Stimulated activated effector memory CD8-positive, alpha-beta T cell treated with anti-CD3 and anti-CD28 coated beads, Interleukin-12 subunit alpha, Interleukin-12 subunit beta, amount 100 ng/mL, for 72 hours (primary cell): ENCODE measurements at regions not wholly inside any gene's neighbourhood (a gene's known extent, or its start where the extent isn't known, plus 50 kb on each side); places are given as distances from the start of the nearest gene placed in this dataset.
"Not testable (repeated sequence)": the region's sequence is repeated elsewhere in the genome, so short reads cannot be mapped to it uniquely, and the experiment has no call there.

Experiments
- ATAC-seq: fragments of 150-1000 bp; cut with Tn5 transposase; 2 replicates; pipeline ENCODE4 v1.10.0; 2021
- DNase-seq, 2 donors: peaks; one replicate each; pipeline ENCODE4 v3.0.0; 2021 to 2022; ENCODE audit warnings: low spot score in 2 of 2
- H3K27ac Mint-ChIP-seq: one replicate; pipeline ENCODE4 v1.8.0; 2022; ENCODE audit warnings: mild to moderate bottlenecking, mixed read lengths
- H3K36me3 Mint-ChIP-seq: one replicate; pipeline ENCODE4 v1.8.0; 2022; ENCODE audit warnings: mild to moderate bottlenecking, mixed read lengths
- H3K4me1 Mint-ChIP-seq: one replicate; pipeline ENCODE4 v1.8.0; 2022; ENCODE audit warnings: mixed read lengths
- H3K4me3 Mint-ChIP-seq: one replicate; pipeline ENCODE4 v1.8.0; 2022; ENCODE audit warnings: mild to moderate bottlenecking, mixed read lengths
- H3K9me3 Mint-ChIP-seq: one replicate; pipeline ENCODE4 v1.8.0; 2022; ENCODE audit warnings: mixed read lengths

- Mint-ChIP-seq H3K36me3 (no peaks in the 10 kb centered on the region), H3K27ac (no peak overlapping the region), H3K4me3 (no peak overlapping the region), H3K9me3 (peaks cover 7% of the 10 kb centered on the region), H3K4me1 (no peaks in the 10 kb centered on the region)
- no peak for ATAC-seq
- no peak for DNase-seq
Observed at GRCh38 chr12:97666263-97666662, 203.7 kb downstream of the RMST start.

- DNase-seq (no peak), ATAC-seq (no peak)
- Mint-ChIP-seq H3K4me3 (no peak overlapping the region), H3K36me3 (no peaks in the 10 kb centered on the region), H3K4me1 (no peaks in the 10 kb centered on the region), H3K27ac (no peak overlapping the region), H3K9me3 (peaks cover 11% of the 10 kb centered on the region)
Observed at GRCh38 chr12:97672870-97673269, 210.3 kb downstream of the RMST start.

- DNase-seq: no peak
- Mint-ChIP-seq H3K9me3 (peaks cover 6% of the 10 kb centered on the region), H3K4me3 (no peak overlapping the region), H3K36me3 (no peaks in the 10 kb centered on the region), H3K27ac (no peak overlapping the region), H3K4me1 (no peaks in the 10 kb centered on the region)
- ATAC-seq: no peak
Observed at GRCh38 chr12:97680751-97681150, 218.1 kb downstream of the RMST start.

GRCh38 chr12:97681612-97682504 is 219.3 kb downstream of the RMST start:
- H3K27ac Mint-ChIP-seq: no peak overlapping the region
- DNase-seq: no peak
- H3K9me3 Mint-ChIP-seq: peaks cover 3% of the 10 kb centered on the region
- no peaks in the 10 kb centered on the region for H3K4me1 Mint-ChIP-seq
- peak; percentile 89 for ATAC-seq
- H3K4me3 Mint-ChIP-seq: no peak overlapping the region
- H3K36me3 Mint-ChIP-seq: no peaks in the 10 kb centered on the region

- peaks cover 7% of the 10 kb centered on the region for H3K9me3 Mint-ChIP-seq
- H3K36me3 Mint-ChIP-seq: no peaks in the 10 kb centered on the region
- no peak overlapping the region for H3K27ac Mint-ChIP-seq
- DNase-seq (no peak), ATAC-seq (no peak)
- no peaks in the 10 kb centered on the region for H3K4me1 Mint-ChIP-seq
- no peak overlapping the region for H3K4me3 Mint-ChIP-seq
Observed at GRCh38 chr12:97685360-97685759, 222.8 kb downstream of the RMST start.

GRCh38 chr12:97701901-97702300 is 239.3 kb downstream of the RMST start:
- Mint-ChIP-seq H3K4me1 (no peaks in the 10 kb centered on the region), H3K27ac (no peak overlapping the region), H3K36me3 (no peaks in the 10 kb centered on the region), H3K4me3 (no peak overlapping the region), H3K9me3 (peaks cover 3% of the 10 kb centered on the region)
- ATAC-seq (no peak), DNase-seq (no peak)

- Mint-ChIP-seq H3K4me1 (no peaks in the 10 kb centered on the region), H3K27ac (no peak overlapping the region)
Observed at GRCh38 chr12:97711392-97711791, 248.8 kb downstream of the RMST start.

GRCh38 chr12:97713270-97713669 is 250.7 kb downstream of the RMST start:
- no peak for DNase-seq
- ATAC-seq: no peak
- Mint-ChIP-seq H3K9me3 (no peaks in the 10 kb centered on the region), H3K36me3 (no peaks in the 10 kb centered on the region), H3K4me3 (no peak overlapping the region), H3K4me1 (no peaks in the 10 kb centered on the region), H3K27ac (no peak overlapping the region)

More at GRCh38 chr12:97711392-97711791, 248.8 kb downstream of the RMST start:
- no peaks in the 10 kb centered on the region for H3K9me3 Mint-ChIP-seq
- no peak for DNase-seq
- H3K36me3 Mint-ChIP-seq: no peaks in the 10 kb centered on the region
- no peak for ATAC-seq
- no peak overlapping the region for H3K4me3 Mint-ChIP-seq

- no peaks in the 10 kb centered on the region for H3K4me1 Mint-ChIP-seq
- DNase-seq: no peak
- H3K4me3 Mint-ChIP-seq: no peak overlapping the region
- ATAC-seq: no peak
- no peaks in the 10 kb centered on the region for H3K36me3 Mint-ChIP-seq
- H3K9me3 Mint-ChIP-seq: no peaks in the 10 kb centered on the region
- no peak overlapping the region for H3K27ac Mint-ChIP-seq
Observed at GRCh38 chr12:97714107-97714563, 251.5 kb downstream of the RMST start.

GRCh38 chr12:97716356-97716755 is 253.8 kb downstream of the RMST start:
- H3K9me3 Mint-ChIP-seq: peaks cover 5% of the 10 kb centered on the region
- no peak for ATAC-seq
- DNase-seq: no peak
- H3K4me1 Mint-ChIP-seq: no peaks in the 10 kb centered on the region
- H3K27ac Mint-ChIP-seq: no peak overlapping the region
- no peaks in the 10 kb centered on the region for H3K36me3 Mint-ChIP-seq
- no peak overlapping the region for H3K4me3 Mint-ChIP-seq

- ATAC-seq, H3K4me3 Mint-ChIP-seq, H3K4me1 Mint-ChIP-seq, DNase-seq, H3K27ac Mint-ChIP-seq, H3K36me3 Mint-ChIP-seq: not testable (repeated sequence)
- H3K9me3 Mint-ChIP-seq: peaks cover 12% of the 10 kb centered on the region
Observed at GRCh38 chr12:97723801-97724200, 261.2 kb downstream of the RMST start.

- DNase-seq (no peak), ATAC-seq (no peak)
Observed at GRCh38 chr12:97745406-97746101, 282.9 kb downstream of the RMST start.

GRCh38 chr12:97748298-97748697 is 285.7 kb downstream of the RMST start:
- Mint-ChIP-seq H3K9me3 (peaks cover 13% of the 10 kb centered on the region), H3K4me1 (no peaks in the 10 kb centered on the region), H3K27ac (no peak overlapping the region), H3K4me3 (no peak overlapping the region), H3K36me3 (no peaks in the 10 kb centered on the region)
- ATAC-seq (no peak), DNase-seq (no peak)

More at GRCh38 chr12:97745406-97746101, 282.9 kb downstream of the RMST start:
- Mint-ChIP-seq H3K27ac (no peak overlapping the region), H3K4me1 (no peaks in the 10 kb centered on the region), H3K4me3 (no peak overlapping the region), H3K9me3 (peaks cover 10% of the 10 kb centered on the region), H3K36me3 (no peaks in the 10 kb centered on the region)

GRCh38 chr12:97751704-97752103 is 289.1 kb downstream of the RMST start:
- Mint-ChIP-seq H3K4me3 (no peak overlapping the region), H3K36me3 (no peaks in the 10 kb centered on the region), H3K27ac (no peak overlapping the region), H3K4me1 (no peaks in the 10 kb centered on the region), H3K9me3 (peaks cover 10% of the 10 kb centered on the region)
- ATAC-seq (no peak), DNase-seq (no peak)

- no peaks in the 10 kb centered on the region for H3K4me1 Mint-ChIP-seq
- no peak for ATAC-seq
- H3K9me3 Mint-ChIP-seq: peaks cover 10% of the 10 kb centered on the region
Observed at GRCh38 chr12:97752129-97752528, 289.5 kb downstream of the RMST start.

GRCh38 chr12:97753332-97753731 is 290.7 kb downstream of the RMST start:
- H3K36me3 Mint-ChIP-seq: no peaks in the 10 kb centered on the region
- ATAC-seq (no peak), DNase-seq (no peak)
- H3K27ac Mint-ChIP-seq: no peak overlapping the region
- H3K9me3 Mint-ChIP-seq: peaks cover 4% of the 10 kb centered on the region
- no peaks in the 10 kb centered on the region for H3K4me1 Mint-ChIP-seq
- H3K4me3 Mint-ChIP-seq: no peak overlapping the region

More at GRCh38 chr12:97752129-97752528, 289.5 kb downstream of the RMST start:
- DNase-seq: no peak
- no peaks in the 10 kb centered on the region for H3K36me3 Mint-ChIP-seq
- no peak overlapping the region for H3K27ac Mint-ChIP-seq
- H3K4me3 Mint-ChIP-seq: no peak overlapping the region
